ENCODE measurements at regions not wholly inside any gene's neighbourhood (a gene's known extent, or its start where the extent isn't known, plus 50 kb on each side); places are given as distances from the start of the nearest gene placed in this dataset.

GRCh38 chr2:236962816-236963215 lies 122.9 kb upstream of the COPS8 start:
- Mint-ChIP-seq H3K9me3 (no peaks in the 10 kb centered on the region), H3K4me3 (no peak overlapping the region), H3K27ac (ENCODE audit: unreplicated experiment) (no peak overlapping the region), H3K36me3 (ENCODE audit: low read depth) (peaks cover 5% of the 10 kb centered on the region), H3K4me1 (peaks cover under 1% of the 10 kb centered on the region), H3K27me3 (ENCODE audit: low read depth) (no peaks in the 10 kb centered on the region)
- no peak for TF ChIP-seq CTCF (conservative IDR thresholded peaks at IDR 0.05)
- DNase-seq (ENCODE audit: low read depth, low spot score) = no peak

GRCh38 chr2:236963631-236964182 lies 122.0 kb upstream of the COPS8 start:
- no peak for TF ChIP-seq CTCF (conservative IDR thresholded peaks at IDR 0.05)
- DNase-seq (ENCODE audit: low read depth, low spot score) = no peak
- H3K36me3 Mint-ChIP-seq (ENCODE audit: low read depth) = peaks cover 5% of the 10 kb centered on the region
- no peak overlapping the region for H3K27ac Mint-ChIP-seq (ENCODE audit: unreplicated experiment)
- H3K4me1 Mint-ChIP-seq = peaks cover 4% of the 10 kb centered on the region
- H3K27me3 Mint-ChIP-seq (ENCODE audit: low read depth) = no peaks in the 10 kb centered on the region
- no peaks in the 10 kb centered on the region for H3K9me3 Mint-ChIP-seq
- H3K4me3 Mint-ChIP-seq = no peak overlapping the region

GRCh38 chr2:236964291-236964690 lies 121.4 kb upstream of the COPS8 start:
- peaks cover 5% of the 10 kb centered on the region for H3K36me3 Mint-ChIP-seq (ENCODE audit: low read depth)
- peaks cover 5% of the 10 kb centered on the region for H3K4me1 Mint-ChIP-seq
- H3K27me3 Mint-ChIP-seq (ENCODE audit: low read depth) = no peaks in the 10 kb centered on the region
- no peaks in the 10 kb centered on the region for H3K9me3 Mint-ChIP-seq
- DNase-seq (ENCODE audit: low read depth, low spot score) = no peak
- no peak overlapping the region for H3K4me3 Mint-ChIP-seq
- TF ChIP-seq CTCF (conservative IDR thresholded peaks at IDR 0.05) = no peak
- H3K27ac Mint-ChIP-seq (ENCODE audit: unreplicated experiment) = no peak overlapping the region

- H3K27ac Mint-ChIP-seq (ENCODE audit: unreplicated experiment) = peak overlapping the region; percentile 54
Observed at GRCh38 chr2:236965021-236965840, 120.5 kb upstream of the COPS8 start.

GRCh38 chr2:236965841-236966096 lies 119.9 kb upstream of the COPS8 start:
- no peak overlapping the region for H3K27ac Mint-ChIP-seq (ENCODE audit: unreplicated experiment)

More at GRCh38 chr2:236965021-236965840, 120.5 kb upstream of the COPS8 start:
- Mint-ChIP-seq H3K4me3 (no peak overlapping the region), H3K36me3 (ENCODE audit: low read depth) (peaks cover under 1% of the 10 kb centered on the region), H3K27me3 (ENCODE audit: low read depth) (no peaks in the 10 kb centered on the region), H3K9me3 (no peaks in the 10 kb centered on the region), H3K4me1 (peaks cover 13% of the 10 kb centered on the region)
- DNase-seq (ENCODE audit: low read depth, low spot score) = no peak
- no peak for TF ChIP-seq CTCF (conservative IDR thresholded peaks at IDR 0.05)

More at GRCh38 chr2:236965841-236966096, 119.9 kb upstream of the COPS8 start:
- no peaks in the 10 kb centered on the region for H3K27me3 Mint-ChIP-seq (ENCODE audit: low read depth)
- no peak overlapping the region for H3K4me3 Mint-ChIP-seq
- H3K36me3 Mint-ChIP-seq (ENCODE audit: low read depth) = no peaks in the 10 kb centered on the region
- H3K4me1 Mint-ChIP-seq = peaks cover 13% of the 10 kb centered on the region
- no peaks in the 10 kb centered on the region for H3K9me3 Mint-ChIP-seq
- TF ChIP-seq CTCF (conservative IDR thresholded peaks at IDR 0.05) = no peak
- no peak for DNase-seq (ENCODE audit: low read depth, low spot score)

All from neural crest cell (in vitro differentiated cells).